BLaER1 (cell line): ENCODE measurements at regions not wholly inside any gene's neighbourhood (a gene's known extent, or its start where the extent isn't known, plus 50 kb on each side); places are given as distances from the start of the nearest gene placed in this dataset.

Experiments used
- H3K27ac ChIP-seq: shearing (Covaris generic); formaldehyde crosslinking; 2 replicates; pipeline ENCODE4 v1.8.1; 2022
- H3K27me3 ChIP-seq: shearing (Covaris generic); formaldehyde crosslinking; 2 replicates; pipeline ENCODE4 v1.8.1; 2022
- H3K36me3 ChIP-seq: shearing (Covaris generic); formaldehyde crosslinking; 2 replicates; pipeline ENCODE4 v1.8.1; 2022
- H3K4me1 ChIP-seq: shearing (Covaris generic); formaldehyde crosslinking; 2 replicates; pipeline ENCODE4 v1.8.1; 2022
- H3K4me2 ChIP-seq: shearing (Covaris generic); formaldehyde crosslinking; 2 replicates; pipeline ENCODE4 v1.8.1; 2022
- H3K4me3 ChIP-seq: shearing (Covaris generic); formaldehyde crosslinking; 2 replicates; pipeline ENCODE4 v1.8.1; 2022
- H3K9ac ChIP-seq: shearing (Covaris generic); formaldehyde crosslinking; 2 replicates; pipeline ENCODE4 v1.8.1; 2022
- H3K9me3 ChIP-seq: shearing (Covaris generic); formaldehyde crosslinking; 2 replicates; pipeline ENCODE4 v1.8.1; 2022
- H4K20me1 ChIP-seq: shearing (Covaris generic); formaldehyde crosslinking; 2 replicates; pipeline ENCODE4 v1.8.1; 2022
- Cebpa-rat ChIP-seq: shearing (Covaris generic); IDR thresholded peaks from 2 replicates; pipeline ENCODE4 v1.8.1; 2022

DNA sequence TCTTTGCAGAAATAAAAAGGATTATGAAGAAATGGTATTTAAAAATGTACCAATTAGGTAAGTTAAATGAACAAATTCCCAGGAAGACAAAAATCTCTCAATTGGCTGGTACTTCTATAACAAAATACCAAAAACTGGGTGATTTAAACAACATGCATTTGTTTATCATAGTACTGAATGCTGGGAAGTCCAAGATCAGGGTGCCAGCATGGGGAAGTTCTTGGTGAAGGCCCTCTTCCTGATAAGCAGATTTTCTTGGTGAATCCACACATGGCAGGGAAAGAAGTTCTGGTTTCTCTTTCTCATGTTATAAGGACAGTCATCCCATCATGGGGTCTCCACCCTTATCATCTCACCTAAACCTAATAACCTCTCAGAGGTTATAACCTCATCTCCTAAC lies 271.6 kb upstream of the SETBP1 start:
- no peak overlapping the region for H3K4me3 ChIP-seq
- no peaks in the 10 kb centered on the region for H3K36me3 ChIP-seq
- no peaks in the 10 kb centered on the region for H3K9me3 ChIP-seq
- H3K27ac ChIP-seq, result no peak overlapping the region
- no peaks in the 10 kb centered on the region for H4K20me1 ChIP-seq
- H3K4me2 ChIP-seq, result no peak overlapping the region
- no peak for TF ChIP-seq Cebpa-rat
- no peak overlapping the region for H3K9ac ChIP-seq
- H3K27me3 ChIP-seq, result no peaks in the 10 kb centered on the region
- no peaks in the 10 kb centered on the region for H3K4me1 ChIP-seq

DNA sequence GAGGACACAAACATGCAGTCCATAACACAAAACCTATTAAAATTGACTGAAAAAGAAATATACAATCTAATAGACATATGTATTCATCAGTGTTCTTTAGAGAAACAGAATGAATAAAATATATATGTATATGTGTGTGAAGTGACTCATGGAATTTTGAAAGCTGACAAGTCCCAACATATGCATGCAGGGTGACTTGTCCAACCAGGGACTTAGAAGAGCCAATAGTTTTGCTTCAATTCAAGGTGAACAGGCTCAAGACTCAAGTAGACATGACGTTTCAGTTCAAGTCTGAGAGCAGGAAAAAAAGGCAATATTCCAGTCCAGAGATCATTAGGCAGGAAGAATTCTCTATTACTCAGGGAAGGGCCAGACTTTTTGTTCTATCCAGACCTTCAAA lies 271.2 kb upstream of the SETBP1 start:
- H3K27ac ChIP-seq, result no peak overlapping the region
- H3K9ac ChIP-seq, result no peak overlapping the region
- TF ChIP-seq Cebpa-rat, result no peak
- H3K27me3 ChIP-seq, result no peaks in the 10 kb centered on the region
- no peaks in the 10 kb centered on the region for H4K20me1 ChIP-seq
- H3K4me1 ChIP-seq, result no peaks in the 10 kb centered on the region
- H3K9me3 ChIP-seq, result no peaks in the 10 kb centered on the region
- H3K36me3 ChIP-seq, result no peaks in the 10 kb centered on the region
- no peak overlapping the region for H3K4me2 ChIP-seq
- H3K4me3 ChIP-seq, result no peak overlapping the region

DNA sequence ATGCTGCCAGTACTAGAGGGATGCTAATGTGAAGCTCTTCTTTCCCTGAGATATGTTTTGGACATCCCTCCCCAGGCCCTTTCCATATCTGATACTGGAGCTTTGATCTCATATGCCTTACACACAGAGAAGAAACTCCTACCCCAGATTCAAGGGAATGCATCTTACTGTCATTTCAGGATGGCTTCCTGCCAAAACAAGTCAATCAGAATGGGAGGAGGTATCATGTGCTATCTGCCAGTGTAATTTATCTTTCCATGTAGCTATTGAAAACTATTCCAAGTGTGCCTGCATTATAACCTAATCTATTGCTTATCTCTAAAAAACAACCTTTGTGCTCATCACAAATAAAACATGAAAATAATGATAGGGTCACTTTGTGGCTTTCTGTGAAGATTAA lies 269.9 kb upstream of the SETBP1 start:
- Histone ChIP-seq H3K4me2 (no peak overlapping the region), H3K9ac (no peak overlapping the region), H4K20me1 (no peaks in the 10 kb centered on the region), H3K4me3 (no peak overlapping the region), H3K36me3 (no peaks in the 10 kb centered on the region), H3K27me3 (no peaks in the 10 kb centered on the region), H3K4me1 (no peaks in the 10 kb centered on the region), H3K27ac (no peak overlapping the region), H3K9me3 (no peaks in the 10 kb centered on the region)
- no peak for TF ChIP-seq Cebpa-rat

DNA sequence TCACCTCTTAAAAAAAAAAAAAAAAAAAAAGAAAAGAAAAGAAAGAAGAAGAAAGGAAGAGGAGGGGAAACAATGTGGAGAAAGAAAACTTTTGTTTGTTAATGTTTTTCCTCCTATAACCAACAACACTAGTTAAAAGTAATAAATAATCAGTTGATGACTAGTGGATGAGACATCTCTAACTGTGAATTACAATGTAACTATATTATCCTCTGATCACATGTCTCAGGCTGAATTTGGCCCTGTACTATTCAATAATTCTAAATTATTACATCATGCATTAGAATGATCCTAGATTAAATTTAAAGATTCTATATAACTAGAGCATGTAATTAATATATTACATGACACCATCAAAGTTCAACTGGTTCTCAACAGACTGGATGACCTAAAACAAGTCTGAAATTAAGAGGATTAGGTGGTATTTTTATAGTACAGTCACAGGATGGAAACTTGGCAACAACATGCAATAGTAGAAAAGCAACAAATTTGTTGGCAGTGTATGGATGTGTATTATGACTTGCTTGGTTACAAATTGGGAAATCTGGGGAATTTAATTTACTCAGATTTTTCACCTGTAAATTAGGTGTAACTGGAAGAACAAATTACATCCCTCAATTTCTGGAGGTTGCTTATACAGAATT lies 269.3 kb upstream of the SETBP1 start:
- Histone ChIP-seq H4K20me1 (no peaks in the 10 kb centered on the region), H3K27ac (no peak overlapping the region), H3K4me3 (no peak overlapping the region), H3K4me2 (no peak overlapping the region), H3K9me3 (no peaks in the 10 kb centered on the region), H3K27me3 (no peaks in the 10 kb centered on the region), H3K9ac (no peak overlapping the region), H3K4me1 (no peaks in the 10 kb centered on the region), H3K36me3 (no peaks in the 10 kb centered on the region)
- no peak for TF ChIP-seq Cebpa-rat

DNA sequence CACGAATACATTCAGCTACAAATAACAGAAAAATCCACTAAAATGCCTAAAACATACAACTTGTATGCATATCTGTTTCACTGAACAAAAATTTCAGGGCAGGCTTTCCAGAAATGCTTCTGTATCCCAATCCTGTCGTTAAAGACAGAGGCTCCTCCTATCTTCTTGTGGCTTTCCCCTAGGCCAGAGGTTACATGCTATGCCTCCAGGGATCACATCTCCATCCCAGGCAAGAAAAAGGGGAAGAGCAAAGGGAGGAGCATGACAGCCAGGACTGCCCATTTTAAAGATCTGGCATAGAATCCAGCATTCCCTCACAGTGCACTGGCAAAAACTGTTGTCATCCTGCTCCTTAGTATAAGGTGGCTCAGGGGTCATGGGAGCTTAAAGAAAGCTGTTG lies 268.7 kb upstream of the SETBP1 start:
- no peak overlapping the region for H3K9ac ChIP-seq
- no peaks in the 10 kb centered on the region for H3K27me3 ChIP-seq
- no peak overlapping the region for H3K4me2 ChIP-seq
- H3K36me3 ChIP-seq, result no peaks in the 10 kb centered on the region
- H3K4me3 ChIP-seq, result no peak overlapping the region
- no peak overlapping the region for H3K27ac ChIP-seq
- H3K4me1 ChIP-seq, result no peaks in the 10 kb centered on the region
- H4K20me1 ChIP-seq, result no peaks in the 10 kb centered on the region
- TF ChIP-seq Cebpa-rat, result no peak
- no peaks in the 10 kb centered on the region for H3K9me3 ChIP-seq

DNA sequence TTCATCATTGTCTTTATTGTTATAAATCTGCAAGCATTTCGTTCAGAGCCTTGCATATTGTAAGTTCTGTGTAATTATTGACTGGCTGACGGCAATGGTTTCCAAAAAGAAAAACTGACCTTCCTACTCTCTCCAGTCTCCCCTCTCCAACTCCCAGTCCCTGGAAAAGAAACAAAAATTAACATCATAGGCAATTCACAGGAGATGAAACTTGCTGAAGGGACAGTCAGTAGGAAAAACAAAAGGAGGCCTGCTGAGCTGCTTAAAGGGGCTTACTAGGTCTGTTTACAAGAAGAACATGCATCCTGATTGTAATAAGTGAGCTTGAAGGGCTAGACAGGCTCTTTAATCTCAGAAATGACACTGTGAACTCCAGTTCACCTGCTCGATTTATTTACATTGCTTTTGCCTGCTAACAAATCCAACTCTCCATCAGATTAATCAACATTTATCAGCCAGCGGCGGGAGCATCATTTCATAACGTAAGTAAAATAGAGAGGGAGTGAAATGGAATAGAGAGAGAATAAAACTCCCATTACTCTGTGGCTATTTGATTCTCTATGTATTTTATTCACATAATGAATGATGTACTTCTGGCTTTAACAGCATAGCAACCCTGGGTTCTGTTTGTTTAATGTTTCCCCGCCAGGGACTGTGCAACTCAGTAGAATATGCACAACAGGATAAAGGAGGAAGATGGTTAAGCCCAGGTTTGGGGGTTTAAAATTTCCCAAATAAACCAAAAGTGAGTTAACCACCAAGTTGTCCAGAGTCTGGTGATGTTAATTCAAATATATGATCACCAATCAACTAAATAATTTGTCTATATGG lies 256.7 kb upstream of the SETBP1 start:
- Histone ChIP-seq H3K4me2 (no peak overlapping the region), H3K4me1 (no peaks in the 10 kb centered on the region), H3K4me3 (no peak overlapping the region), H3K9me3 (peaks cover 3% of the 10 kb centered on the region), H3K27me3 (no peaks in the 10 kb centered on the region), H3K27ac (no peak overlapping the region), H3K9ac (no peak overlapping the region), H3K36me3 (no peaks in the 10 kb centered on the region), H4K20me1 (no peaks in the 10 kb centered on the region)
- TF ChIP-seq Cebpa-rat, result no peak

DNA sequence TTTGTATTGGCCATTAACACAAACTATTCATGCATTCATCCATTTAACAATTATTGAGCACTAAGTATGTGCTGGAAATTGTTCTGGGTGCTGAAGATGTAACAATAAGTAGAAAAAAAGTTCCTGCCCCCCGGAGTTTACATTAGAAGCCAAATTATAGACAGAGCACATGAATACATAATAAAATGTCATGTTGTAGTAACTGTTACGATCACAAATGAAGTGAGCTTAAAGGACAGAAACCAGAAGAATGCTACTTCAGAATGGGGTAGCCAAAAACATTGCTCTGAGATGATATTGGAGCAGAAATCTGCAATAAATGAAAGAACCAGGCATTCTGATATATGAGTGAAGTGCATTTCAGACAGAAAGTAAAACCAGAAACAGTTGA lies 256.0 kb upstream of the SETBP1 start:
- Histone ChIP-seq H3K9me3 (peaks cover 3% of the 10 kb centered on the region; the same call in 1 of the 2 replicates), H3K27me3 (no peaks in the 10 kb centered on the region), H4K20me1 (no peaks in the 10 kb centered on the region), H3K36me3 (no peaks in the 10 kb centered on the region), H3K4me3 (no peak overlapping the region), H3K4me1 (no peaks in the 10 kb centered on the region), H3K27ac (no peak overlapping the region), H3K4me2 (no peak overlapping the region), H3K9ac (no peak overlapping the region)
- TF ChIP-seq Cebpa-rat, result no peak

DNA sequence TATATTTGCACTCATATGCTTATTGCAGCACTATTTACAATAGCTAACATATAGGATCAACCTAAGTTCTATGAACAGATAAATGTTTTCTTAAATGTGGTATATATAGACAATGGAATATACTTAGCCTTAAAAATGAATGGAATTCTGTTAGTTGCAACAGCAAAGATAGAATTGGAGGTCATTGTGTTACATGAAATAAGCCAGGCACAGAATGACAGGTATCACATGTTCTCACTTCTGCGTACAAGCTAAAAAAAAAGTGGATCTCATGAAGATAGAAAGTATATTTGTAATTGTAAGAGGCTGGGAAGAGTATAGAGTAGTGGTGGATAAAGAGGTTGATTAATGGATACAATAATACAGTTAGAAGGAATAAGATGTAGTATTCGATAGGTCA lies 255.5 kb upstream of the SETBP1 start:
- Histone ChIP-seq H3K9ac (no peak overlapping the region), H3K27me3 (no peaks in the 10 kb centered on the region), H3K9me3 (0 out of 2 replicates have a peak, but pooled peaks cover 3% of the 10 kb centered on the region), H4K20me1 (no peaks in the 10 kb centered on the region), H3K36me3 (no peaks in the 10 kb centered on the region), H3K4me1 (no peaks in the 10 kb centered on the region), H3K4me3 (no peak overlapping the region), H3K27ac (no peak overlapping the region), H3K4me2 (no peak overlapping the region)
- TF ChIP-seq Cebpa-rat, result no peak

DNA sequence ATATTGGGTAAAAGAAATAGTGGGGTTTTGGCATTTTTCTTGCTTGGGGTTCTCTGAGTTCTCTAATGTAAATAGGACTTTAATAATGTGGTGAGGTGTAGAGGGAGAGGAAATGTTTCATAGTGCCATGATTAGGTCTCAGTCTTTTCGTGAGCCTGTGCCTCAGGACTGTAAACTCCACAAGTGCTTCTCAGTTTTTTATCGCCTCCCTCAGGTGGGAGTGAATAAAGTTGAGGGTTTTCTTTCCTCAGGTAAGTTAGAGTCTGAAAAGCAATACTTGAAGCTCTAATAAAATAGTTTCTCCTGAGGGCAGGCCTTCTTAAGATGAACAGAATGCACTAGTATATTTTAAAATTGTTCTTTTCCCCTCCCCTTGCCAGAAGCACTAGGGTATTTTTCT lies 243.1 kb upstream of the SETBP1 start:
- Histone ChIP-seq H4K20me1 (no peaks in the 10 kb centered on the region), H3K36me3 (no peaks in the 10 kb centered on the region), H3K27ac (no peak overlapping the region), H3K4me3 (no peak overlapping the region), H3K9ac (no peak overlapping the region), H3K27me3 (no peaks in the 10 kb centered on the region), H3K4me1 (no peaks in the 10 kb centered on the region), H3K4me2 (no peak overlapping the region), H3K9me3 (no peaks in the 10 kb centered on the region)
- no peak for TF ChIP-seq Cebpa-rat

DNA sequence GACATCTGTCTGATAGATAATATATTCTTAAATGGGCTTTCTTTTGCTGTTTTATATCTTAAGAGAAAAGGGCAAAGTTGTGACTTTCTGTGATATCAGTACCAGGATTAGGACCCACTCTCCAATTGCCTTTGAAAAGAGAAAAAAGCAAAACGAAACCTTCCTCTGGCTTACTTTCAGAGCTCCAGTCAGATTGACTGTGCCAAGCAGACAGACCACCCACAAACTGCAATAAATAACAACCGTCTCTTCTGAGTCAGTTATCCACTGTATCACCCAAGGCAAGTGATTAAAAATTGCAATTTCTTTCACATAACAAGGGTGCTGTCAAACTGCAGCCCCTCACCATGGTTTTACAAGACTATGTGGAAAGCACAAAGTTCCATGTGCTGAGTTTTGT lies 230.5 kb upstream of the SETBP1 start:
- no peaks in the 10 kb centered on the region for H3K36me3 ChIP-seq
- H3K27me3 ChIP-seq, result no peaks in the 10 kb centered on the region
- H3K4me2 ChIP-seq, result peak overlapping the region; percentile 67
- H3K4me3 ChIP-seq, result peak overlapping the region; percentile 5; the same call in 1 of the 2 replicates
- no peaks in the 10 kb centered on the region for H3K9me3 ChIP-seq
- no peak overlapping the region for H3K27ac ChIP-seq
- H4K20me1 ChIP-seq, result no peaks in the 10 kb centered on the region
- no peak for TF ChIP-seq Cebpa-rat
- H3K4me1 ChIP-seq, result peaks cover 27% of the 10 kb centered on the region
- H3K9ac ChIP-seq, result no peak overlapping the region; the same call in 1 of the 2 replicates
